Gastroesophageal sphincter (tissue), 3 donors: ENCODE measurements at regions not wholly inside any gene's neighbourhood (a gene's known extent, or its start where the extent isn't known, plus 50 kb on each side); places are given as distances from the start of the nearest gene placed in this dataset.

ENCODE experiments used
- CTCF ChIP-seq, 4 experiments: fragments of 200-600 bp in 2 of 4; fragments of 450-650 bp in 2 of 4; sonication (generic) in 1 of 4; IDR thresholded peaks; one replicate each; pipeline ENCODE4 v1.5.1; 2017 to 2019; ENCODE audit warnings: antibody characterized with exemption in 4 of 4, mild to moderate bottlenecking in 2 of 4, moderate library complexity in 2 of 4
- POLR2A ChIP-seq, 2 donors: fragments of 450-650 bp; IDR thresholded peaks; one replicate each; pipeline ENCODE4 v1.6.1; 2017; ENCODE audit warnings: antibody characterized with exemption in 2 of 2, mild to moderate bottlenecking in 2 of 2, moderate library complexity in 1 of 2

- no peak for TF ChIP-seq POLR2A (IDR thresholded peaks at IDR 0.05)
- TF ChIP-seq CTCF (IDR thresholded peaks at IDR 0.05), result no peak
These were observed 87.3 kb upstream of the RFC3 start for GRCh38 chr13:33730619-33731018.
